A549 (cell line): ENCODE measurements at regions not wholly inside any gene's neighbourhood (a gene's known extent, or its start where the extent isn't known, plus 50 kb on each side); places are given as distances from the start of the nearest gene placed in this dataset.
A peak's percentile ranks its signal among the peaks of the same experiment; 100 is the strongest.

Experiments
- ATAC-seq, 2 experiments: fragments of 200-7000 bp in 1 of 2; fragments of >200 bp in 1 of 2; cut with Nextera tagmentation in 1 of 2; cut with Tn5 transposase in 1 of 2; 3 replicates each; pipeline versions ENCODE4 v1.8.0 to v1.9.1; 2018 to 2020; ENCODE audit warnings: mild to moderate bottlenecking in 1 of 2, moderate library complexity in 1 of 2
- CTCF ChIA-PET: fragments of 300-600 bp; sonication (Branson Sonifier 250); formaldehyde crosslinking; extraction: SDS; loops from one replicate; lab custom pipeline; 2021; ENCODE audit warnings: antibody characterized with exemption, inconsistent platforms; lab: Yijun Ruan, JAX
- POLR2A ChIA-PET: fragments of 350-600 bp; formaldehyde crosslinking; extraction: SDS; loops from one replicate; lab custom pipeline; 2021; ENCODE audit warnings: antibody characterized with exemption, inconsistent platforms; lab: Yijun Ruan, JAX
- DNase-seq, 2 experiments: peaks; one replicate each; pipeline versions ENCODE4 v3.0.0 to v3.0.0-alpha.2; 2011 to 2016; ENCODE audit warnings: low read depth in 1 of 2, low spot score in 1 of 2
- FAIRE-seq: peaks from 2 replicates; lab custom pipeline; 2011; peaks lifted over from hg19 to GRCh38; lab: Jason Lieb, UNC
- H3K27ac ChIP-seq, 2 experiments: fragments of >200 bp; sonication (Bioruptor Twin); formaldehyde crosslinking; 3 replicates each; pipeline ENCODE4 v1.5.1; 2016 to 2017
- H3K4me1 ChIP-seq: fragments of >200 bp; sonication (Bioruptor Twin); formaldehyde crosslinking; 3 replicates; pipeline ENCODE4 v1.6.1; 2016
- H3K4me2 ChIP-seq: fragments of >200 bp; sonication (Bioruptor Twin); formaldehyde crosslinking; 3 replicates; pipeline ENCODE4 v1.6.1; 2016
- H3K4me3 ChIP-seq: fragments of >200 bp; sonication (Bioruptor Twin); formaldehyde crosslinking; 3 replicates; pipeline ENCODE4 v1.5.1; 2016
- H3K9me3 ChIP-seq: fragments of >200 bp; sonication (Bioruptor Twin); formaldehyde crosslinking; 3 replicates; pipeline ENCODE4 v1.6.1; 2016
- ATOH8 ChIP-seq: fragments of 250-450 bp; sonication (Bioruptor Pico); IDR thresholded peaks from 2 replicates; pipeline ENCODE4 v1.5.0; 2020; ENCODE audit warnings: low read depth, mild to moderate bottlenecking, moderate library complexity
- BCL3 ChIP-seq: fragments of >200 bp; sonication (Bioruptor Twin); formaldehyde crosslinking; IDR thresholded peaks from 3 replicates; pipeline ENCODE4 v1.6.1; 2016
- CBX8 ChIP-seq: fragments of 200-600 bp; sonication (generic); IDR thresholded peaks from 2 replicates; pipeline ENCODE4 v1.6.1; 2016
- CEBPB ChIP-seq, 2 experiments: fragments of >200 bp in 1 of 2; sonication (Bioruptor Twin) in 1 of 2; formaldehyde crosslinking in 1 of 2; IDR thresholded peaks; 2 replicates each; pipeline ENCODE4 v1.6.1; 2012 to 2016
- CTCF ChIP-seq: fragments of >200 bp; sonication (Bioruptor Twin); formaldehyde crosslinking; IDR thresholded peaks from 3 replicates; pipeline ENCODE4 v1.5.1; 2016
- E2F6 ChIP-seq: IDR thresholded peaks from 2 replicates; pipeline ENCODE4 v1.6.1; 2012; ENCODE audit warnings: low read depth, borderline replicate concordance
- FOSL2 ChIP-seq, 2 experiments: fragments of 450-650 bp in 1 of 2; fragments of >200 bp in 1 of 2; sonication (Bioruptor Twin) in 1 of 2; formaldehyde crosslinking; IDR thresholded peaks; 2 replicates each; pipeline versions ENCODE4 v1.5.0 to v1.6.1; 2016 to 2020; ENCODE audit warnings: mild to moderate bottlenecking in 1 of 2, moderate library complexity in 1 of 2
- FOXS1 ChIP-seq: fragments of 250-450 bp; sonication (Bioruptor Pico); IDR thresholded peaks from 2 replicates; pipeline ENCODE4 v1.5.0; 2020; ENCODE audit warnings: mild to moderate bottlenecking, moderate library complexity
- GATA3 ChIP-seq: IDR thresholded peaks from 2 replicates; pipeline ENCODE4 v1.6.1; 2012; ENCODE audit warnings: borderline replicate concordance
- HEYL ChIP-seq: fragments of 250-450 bp; sonication (Bioruptor Pico); IDR thresholded peaks from 2 replicates; pipeline ENCODE4 v1.8.0; 2021; ENCODE audit warnings: mild to moderate bottlenecking, moderate library complexity
- JUNB ChIP-seq: fragments of >200 bp; sonication (Bioruptor Twin); formaldehyde crosslinking; IDR thresholded peaks from 2 replicates; pipeline ENCODE4 v1.6.1; 2016
- MAFK ChIP-seq: fragments of 450-650 bp; IDR thresholded peaks from 2 replicates; pipeline ENCODE4 v1.6.1; 2014; ENCODE audit not compliant: partially characterized antibody
- NFE2L2 ChIP-seq: fragments of 150-350 bp; conservative IDR thresholded peaks from 2 replicates; pipeline ENCODE4 v1.6.1; 2014; ENCODE audit warnings: low read length
- NR3C1 ChIP-seq: fragments of >200 bp; sonication (Bioruptor Twin); formaldehyde crosslinking; IDR thresholded peaks from 3 replicates; pipeline ENCODE4 v1.6.1; 2017
- PBX3 ChIP-seq: IDR thresholded peaks from 2 replicates; pipeline ENCODE4 v1.6.1; 2012
- POLR2A ChIP-seq: IDR thresholded peaks from 2 replicates; pipeline ENCODE4 v1.6.1; 2012; ENCODE audit warnings: mild to moderate bottlenecking, low read length
- RAD21 ChIP-seq, 2 experiments: fragments of >200 bp in 1 of 2; sonication (Bioruptor Twin) in 1 of 2; formaldehyde crosslinking in 1 of 2; IDR thresholded peaks in 1 of 2; conservative IDR thresholded peaks in 1 of 2; 2 replicates in 1 of 2; 3 replicates in 1 of 2; pipeline ENCODE4 v1.6.1; 2012 to 2018; ENCODE audit warnings: inconsistent platforms in 1 of 2
- RFX5 ChIP-seq: fragments of 450-650 bp; IDR thresholded peaks from 2 replicates; pipeline ENCODE4 v1.7.1; 2014; ENCODE audit warnings: antibody characterized with exemption, mild to moderate bottlenecking, moderate library complexity
- SMC3 ChIP-seq: fragments of >200 bp; sonication (Bioruptor Twin); formaldehyde crosslinking; IDR thresholded peaks from 3 replicates; pipeline ENCODE4 v1.6.1; 2018; ENCODE audit warnings: inconsistent platforms
- TFCP2L1 ChIP-seq: fragments of 250-450 bp; sonication (Bioruptor Pico); IDR thresholded peaks from 2 replicates; pipeline ENCODE4 v1.5.0; 2021; ENCODE audit warnings: mild to moderate bottlenecking
- TP53 ChIP-seq: fragments of 250-450 bp; sonication (Bioruptor Pico); IDR thresholded peaks from 2 replicates; pipeline ENCODE4 v1.5.0; 2021; ENCODE audit warnings: mild to moderate bottlenecking, moderate library complexity
- ZFP36 ChIP-seq: fragments of 450-650 bp; IDR thresholded peaks from 2 replicates; pipeline ENCODE4 v1.6.1; 2014; ENCODE audit warnings: borderline replicate concordance; ENCODE audit not compliant: partially characterized antibody
- WGBS: methylation state at CpG from one replicate; pipeline ENCODE4 v1.1.6; 2017; ENCODE audit errors: missing lambda C conversion rate; 5-methylcytosine and 5-hydroxymethylcytosine counted together

- Histone ChIP-seq H3K9me3 (0 out of 3 replicates have a peak, but pooled peaks cover 2% of the 10 kb centered on the region), H3K4me3 (no peak overlapping the region), H3K4me2 (no peak overlapping the region), H3K27ac (0 out of 6 replicates have a peak overlapping the region, but pooled peaks of 1 of the 2 experiments have one; percentile 15), H3K4me1 (no peaks in the 10 kb centered on the region)
- CTCF ChIA-PET: no interaction called here
- DNase-seq (no peak), ATAC-seq (no peak), FAIRE-seq (no peak)
- POLR2A ChIA-PET: interaction anchor here (0.5 kb wide), 1 partner anchor 368 kb away, joined by 3 read pairs; no protein-coding TSS in a partner anchor
- 84% methylated on average over 4 of the region's 4 CpGs for WGBS
- TF ChIP-seq JUNB: no peak
- TF ChIP-seq NR3C1: no peak
- TF ChIP-seq CBX8: no peak
- no peak for TF ChIP-seq SMC3
- TF ChIP-seq ATOH8 (CRISPR knock-in tag): no peak
- no peak for TF ChIP-seq RFX5
- TF ChIP-seq HEYL: no peak
- TF ChIP-seq NFE2L2: peak; percentile 48
- no peak for TF ChIP-seq POLR2A
- no peak for TF ChIP-seq TFCP2L1 (CRISPR knock-in tag)
- TF ChIP-seq E2F6: no peak
- peak; percentile 62 for TF ChIP-seq MAFK
These were observed 683.7 kb upstream of the CBLB start for GRCh38 chr3:106552351-106553043.

GRCh38 chr3:106560451-106560966 lies 691.7 kb upstream of the CBLB start:
- peak overlapping the region; percentile 61 for H3K4me2 ChIP-seq
- FAIRE-seq (peak; percentile 39), ATAC-seq (peak; percentile 32 to 71; a peak in 4 of 6 replicates), DNase-seq (peak; percentile 6 to 64)
- H3K27ac ChIP-seq: peak overlapping the region; percentile 39 to 72; a peak in 5 of 6 replicates
- CTCF ChIA-PET: interaction anchor here (1.3 kb wide), 1 partner anchor 558 kb away, joined by 3 read pairs; no protein-coding TSS in a partner anchor
- no peak overlapping the region for H3K4me3 ChIP-seq
- H3K9me3 ChIP-seq: no peaks in the 10 kb centered on the region
- peak; percentile 53; the same call in 1 of the 2 replicates for TF ChIP-seq JUNB
- TF ChIP-seq POLR2A: no peak
- peak; percentile 47 to 72; a peak in 2 of 4 replicates for TF ChIP-seq CEBPB (IDR thresholded peaks at IDR 0.05)
- peak; percentile 44; the same call in 1 of the 2 replicates for TF ChIP-seq GATA3
- 0 out of 3 replicates have a peak, but pooled peaks have one; percentile 32 for TF ChIP-seq BCL3
- TF ChIP-seq RAD21 (conservative IDR thresholded peaks at IDR 0.05 in 1 of 2, IDR thresholded peaks at IDR 0.05 in 1 of 2): peak in 1 of 2 experiments; percentile 17; a peak in 1 of 5 replicates
- TF ChIP-seq ZFP36: no peak
- TF ChIP-seq FOSL2 (IDR thresholded peaks at IDR 0.05): 0 out of 2 replicates have a peak, but pooled peaks have one; percentile 9
- peak; percentile 71 for TF ChIP-seq FOSL2 (CRISPR knock-in tag; IDR thresholded peaks at IDR 0.05)
- WGBS: 10% methylated on average over 3 of the region's 3 CpGs
- peaks cover 16% of the 10 kb centered on the region; the same call in 2 of the 3 replicates for H3K4me1 ChIP-seq
- POLR2A ChIA-PET: interaction anchor here (1.0 kb wide), 1 partner anchor 132 kb away, joined by 4 read pairs; no protein-coding TSS in a partner anchor

- POLR2A ChIA-PET: no interaction called here
- CTCF ChIA-PET: no interaction called here
- no peak overlapping the region for H3K27ac ChIP-seq
- TF ChIP-seq RAD21 (conservative IDR thresholded peaks at IDR 0.05 in 1 of 2, IDR thresholded peaks at IDR 0.05 in 1 of 2): 0 out of 5 replicates have a peak, but pooled peaks of 1 of the 2 experiments have one; percentile 21
- TF ChIP-seq FOXS1 (CRISPR knock-in tag): no peak
- TF ChIP-seq GATA3: no peak
- no peak for TF ChIP-seq PBX3
- peak; percentile 8; the same call in 1 of the 3 replicates for TF ChIP-seq SMC3
- TF ChIP-seq HEYL: no peak
- peak; percentile 15; the same call in 1 of the 3 replicates for TF ChIP-seq CTCF
- no peak for TF ChIP-seq TP53 (CRISPR knock-in tag)
- ATAC-seq: peak; percentile 42 to 59; a peak in 1 of 6 replicates
- no peak for DNase-seq
- FAIRE-seq: no peak
- H3K4me1 ChIP-seq: peaks cover under 1% of the 10 kb centered on the region; the same call in 2 of the 3 replicates
- 28% methylated on average over 4 of the region's 4 CpGs for WGBS
- no peak overlapping the region for H3K4me3 ChIP-seq
- no peaks in the 10 kb centered on the region for H3K9me3 ChIP-seq
- H3K4me2 ChIP-seq: no peak overlapping the region
These were observed 697.5 kb upstream of the CBLB start for GRCh38 chr3:106566277-106566676.
